IMR-90 (cell line): ENCODE measurements at regions not wholly inside any gene's neighbourhood (a gene's known extent, or its start where the extent isn't known, plus 50 kb on each side); places are given as distances from the start of the nearest gene placed in this dataset.

Experiments used
- ATAC-seq: fragments of 200-7000 bp; cut with Tn5 transposase; 2 replicates; pipeline ENCODE4 v1.9.1; 2020; ENCODE audit warnings: low read depth, mild to moderate bottlenecking, moderate library complexity
- BruUV-seq: library from RNA; stranded (reverse); fragments of 400-500 nt; replicated peaks from 2 replicates; lab custom pipeline; 2021; lab: Mats Ljungman, UMichigan
- CTCF ChIA-PET: fragments of 300-600 bp; formaldehyde crosslinking; extraction: SDS; loops from one replicate; lab custom pipeline; 2021; ENCODE audit warnings: antibody characterized with exemption; lab: Yijun Ruan, JAX
- POLR2A ChIA-PET: fragments of 300-600 bp; sonication (Branson Sonifier 250); formaldehyde crosslinking; loops from one replicate; lab custom pipeline; 2022; ENCODE audit warnings: antibody characterized with exemption; ENCODE audit not compliant: unreplicated experiment; lab: Charles Lee
- DNase-seq: peaks from one replicate; pipeline ENCODE4 v3.0.0; 2013
- H2AFZ ChIP-seq: replicated peaks from 2 replicates; pipeline ENCODE3; 2013; ENCODE audit warnings: low read length, mild to moderate bottlenecking; ENCODE audit not compliant: poor library complexity
- H2AK5ac ChIP-seq: 2 replicates; pipeline ENCODE4 v1.6.1; 2013; ENCODE audit warnings: low read depth, low read length, inconsistent platforms
- H2AK9ac ChIP-seq: replicated peaks from 2 replicates; pipeline ENCODE3; 2013; ENCODE audit warnings: mild to moderate bottlenecking, low read depth, low read length, moderate library complexity; ENCODE audit not compliant: poor library complexity
- H2BK120ac ChIP-seq: 2 replicates; pipeline ENCODE4 v1.6.1; 2013; ENCODE audit warnings: low read depth, low read length, inconsistent platforms
- H2BK15ac ChIP-seq: 3 replicates; pipeline ENCODE4 v1.6.1; 2013; ENCODE audit warnings: low read depth, low read length, inconsistent platforms
- H2BK20ac ChIP-seq: 2 replicates; pipeline ENCODE4 v1.6.1; 2013; ENCODE audit warnings: low read depth, mild to moderate bottlenecking, inconsistent platforms, low read length, moderate library complexity
- H2BK5ac ChIP-seq: 2 replicates; pipeline ENCODE4 v1.6.1; 2013; ENCODE audit warnings: mild to moderate bottlenecking, low read depth, low read length, inconsistent platforms; ENCODE audit not compliant: poor library complexity, severe bottlenecking
- H3K14ac ChIP-seq: replicated peaks from 2 replicates; pipeline ENCODE4 v1.6.1; 2013; ENCODE audit warnings: low read depth, low read length, inconsistent platforms
- H3K18ac ChIP-seq: 2 replicates; pipeline ENCODE4 v1.6.1; 2013; ENCODE audit warnings: low read depth, low read length, control low read depth
- H3K23ac ChIP-seq: 2 replicates; pipeline ENCODE4 v1.6.1; 2013; ENCODE audit warnings: low read depth, low read length, inconsistent platforms
- H3K27ac ChIP-seq: 2 replicates; pipeline ENCODE4 v1.5.1; 2013; ENCODE audit warnings: mild to moderate bottlenecking, control low read depth, low read length; ENCODE audit not compliant: insufficient read depth
- H3K27me3 ChIP-seq: 2 replicates; pipeline ENCODE4 v1.6.1; 2013; ENCODE audit warnings: low read length; ENCODE audit not compliant: control insufficient read depth, insufficient read depth
- H3K36me3 ChIP-seq: 2 replicates; pipeline ENCODE4 v1.6.1; 2013; ENCODE audit warnings: low read length, mixed read lengths; ENCODE audit not compliant: control insufficient read depth, insufficient read depth
- H3K4ac ChIP-seq: 2 replicates; pipeline ENCODE4 v1.6.1; 2013; ENCODE audit warnings: low read depth, low read length, inconsistent platforms
- H3K4me1 ChIP-seq: 2 replicates; pipeline ENCODE4 v1.6.1; 2013; ENCODE audit warnings: low read length, mixed read lengths; ENCODE audit not compliant: control insufficient read depth, insufficient read depth
- H3K4me2 ChIP-seq: 2 replicates; pipeline ENCODE4 v1.6.1; 2013; ENCODE audit warnings: low read depth, mild to moderate bottlenecking, control low read depth, low read length, moderate library complexity
- H3K4me3 ChIP-seq: 2 replicates; pipeline ENCODE4 v1.5.1; 2013; ENCODE audit warnings: low read depth, mild to moderate bottlenecking, control low read depth, low read length, moderate library complexity; ENCODE audit not compliant: insufficient read depth
- H3K56ac ChIP-seq: 2 replicates; pipeline ENCODE4 v1.6.1; 2013; ENCODE audit warnings: low read length, inconsistent platforms; ENCODE audit not compliant: insufficient read depth; ENCODE audit errors: extremely low read depth
- H3K79me1 ChIP-seq, 2 experiments: 2 replicates each; pipeline ENCODE4 v1.6.1; 2013; ENCODE audit warnings: low read length in 2 of 2, inconsistent platforms in 1 of 2, low read depth in 1 of 2
- H3K9ac ChIP-seq: 2 replicates; pipeline ENCODE4 v1.6.1; 2013; ENCODE audit warnings: low read depth, low read length, control low read depth
- H3K9me1 ChIP-seq: 2 replicates; pipeline ENCODE4 v1.6.1; 2013; ENCODE audit warnings: low read length, inconsistent platforms; ENCODE audit not compliant: insufficient read depth
- H3K9me3 ChIP-seq: 2 replicates; pipeline ENCODE4 v1.6.1; 2013; ENCODE audit warnings: low read length; ENCODE audit not compliant: control insufficient read depth, insufficient read depth
- H4K20me1 ChIP-seq: 2 replicates; pipeline ENCODE4 v1.6.1; 2013; ENCODE audit warnings: low read length, inconsistent platforms; ENCODE audit not compliant: insufficient read depth
- H4K5ac ChIP-seq: 2 replicates; pipeline ENCODE4 v1.6.1; 2013; ENCODE audit warnings: mild to moderate bottlenecking, low read depth, low read length, control low read depth
- H4K8ac ChIP-seq, 2 experiments: 2 replicates each; pipeline ENCODE4 v1.6.1; 2013; ENCODE audit warnings: low read depth in 2 of 2, low read length in 2 of 2, control low read depth in 1 of 2, inconsistent platforms in 1 of 2
- H4K91ac ChIP-seq: 2 replicates; pipeline ENCODE4 v1.6.1; 2013; ENCODE audit warnings: low read depth, low read length, inconsistent platforms; ENCODE audit not compliant: insufficient read depth
- BHLHE40 ChIP-seq: fragments of 150-350 bp; IDR thresholded peaks from 2 replicates; pipeline ENCODE4 v1.6.1; 2016; ENCODE audit warnings: mild to moderate bottlenecking, low read depth, low read length
- CEBPB ChIP-seq: IDR thresholded peaks from 2 replicates; pipeline ENCODE4 v1.6.1; 2012; ENCODE audit warnings: low read depth, low read length, improper control_type of control experiment
- CHD1 ChIP-seq: IDR thresholded peaks from 2 replicates; pipeline ENCODE4 v1.6.1; 2012; ENCODE audit warnings: low read depth, low read length, improper control_type of control experiment
- RAD21 ChIP-seq: IDR thresholded peaks from 2 replicates; pipeline ENCODE4 v1.6.1; 2012; ENCODE audit warnings: low read length, improper control_type of control experiment
- RFX5 ChIP-seq: IDR thresholded peaks from 2 replicates; pipeline ENCODE4 v1.8.0; 2012; ENCODE audit warnings: low read depth, mild to moderate bottlenecking, low read length, moderate library complexity
- SMC3 ChIP-seq: fragments of 150-350 bp; IDR thresholded peaks from 2 replicates; pipeline ENCODE4 v1.6.1; 2016; ENCODE audit warnings: low read depth, mild to moderate bottlenecking, antibody characterized with exemption, low read length, moderate library complexity
- WGBS, 2 experiments: methylation state at CpG; one replicate each; pipeline versions ENCODE4 v1.1.5 to v1.1.7; 2013; ENCODE audit warnings: missing lambda C conversion rate in 2 of 2; ENCODE audit not compliant: insufficient read length in 1 of 2; ENCODE audit errors: extremely low coverage in 2 of 2; 5-methylcytosine and 5-hydroxymethylcytosine counted together
- dilution Hi-C: fragments of 300-500 bp; cut with HindIII; formaldehyde crosslinking; loops from one replicate; pipeline ENCODE4 v1.14.3; 2018; ENCODE audit warnings: low sequenced_read_pairs; ENCODE audit not compliant: unreplicated experiment
- in situ Hi-C: fragments of 300-500 bp; cut with MboI; formaldehyde crosslinking; loops from 3 replicates; pipeline ENCODE4 v1.14.3; 2019; ENCODE audit warnings: low sequenced_read_pairs, inconsistent platforms, mixed read lengths
- intact Hi-C: fragments of 100-400 bp; cut with micrococcal nuclease; formaldehyde crosslinking; loops from 2 replicates; pipeline ENCODE4 v1.10.0; 2022
- TF ChIP-seq, protein P1 (sequence below): conservative IDR thresholded peaks from 2 replicates; pipeline ENCODE4 v1.5.1; 2012; ENCODE audit warnings: mild to moderate bottlenecking, low read depth, low read length, improper control_type of control experiment
- TF ChIP-seq, protein P2 (sequence below): fragments of 150-350 bp; IDR thresholded peaks from 2 replicates; pipeline ENCODE4 v1.6.1; 2017; ENCODE audit warnings: mild to moderate bottlenecking, antibody characterized with exemption, low read length, low read depth

DNA sequence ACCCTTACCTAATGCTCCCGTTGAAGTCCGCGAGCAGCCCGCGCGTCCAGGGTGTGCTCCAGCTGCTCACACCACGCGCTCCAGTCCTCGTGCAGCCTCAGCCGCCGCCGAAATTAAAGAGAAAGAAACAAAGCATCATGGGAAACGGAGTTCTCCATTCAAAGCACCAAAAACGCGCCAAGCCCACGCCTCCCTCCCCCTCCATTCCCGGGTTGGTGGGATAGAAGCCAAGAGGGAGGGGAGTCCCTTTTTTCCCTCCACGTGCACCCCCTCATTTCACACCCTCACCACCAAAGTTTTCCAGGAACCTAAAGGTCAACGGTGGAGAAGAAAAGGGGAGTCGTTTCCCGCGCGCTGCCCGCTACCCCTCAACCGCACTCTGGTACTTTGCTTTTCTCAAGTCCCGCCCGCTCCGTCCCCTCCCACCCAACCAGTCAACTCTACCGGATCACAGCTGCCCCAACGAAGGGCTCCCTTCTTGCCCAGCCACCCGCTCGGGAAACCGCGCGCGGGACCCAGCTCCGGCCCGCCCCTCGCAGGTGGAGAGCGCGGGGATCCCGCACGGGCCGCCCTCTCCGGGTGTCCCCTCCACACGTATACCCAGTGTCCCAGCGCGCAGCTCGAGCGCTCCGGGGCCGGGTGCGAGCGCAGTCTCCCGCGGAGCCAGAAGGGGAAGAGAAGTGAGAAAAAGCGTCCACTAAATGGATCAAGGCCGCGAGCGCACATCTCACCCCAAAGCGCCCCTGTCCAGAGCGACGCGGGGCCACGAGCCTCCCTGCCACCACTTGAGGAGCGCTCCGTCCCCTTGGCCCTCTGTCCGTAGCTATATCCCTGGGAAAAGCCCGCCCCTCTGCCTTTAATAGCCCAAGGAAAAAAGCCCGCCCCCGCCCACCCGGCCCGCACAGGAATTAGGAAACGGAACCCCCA, 65.1 kb upstream of the CCDC160 start:
- H3K9me3 ChIP-seq = no peaks in the 10 kb centered on the region; the same call in 1 of the 2 replicates
- CTCF ChIA-PET = no interaction called here
- H4K8ac ChIP-seq = no peak overlapping the region
- H4K20me1 ChIP-seq = no peaks in the 10 kb centered on the region
- peak overlapping the region; percentile 63 for H2AFZ ChIP-seq
- H3K36me3 ChIP-seq = no peaks in the 10 kb centered on the region
- POLR2A ChIA-PET = no interaction called here
- no peak overlapping the region for H3K56ac ChIP-seq
- peaks cover 13% of the 10 kb centered on the region for H3K27me3 ChIP-seq
- no peak overlapping the region for H2BK20ac ChIP-seq
- peak overlapping the region; percentile 83; the same call in 1 of the 2 replicates for H3K4me2 ChIP-seq
- WGBS, 2 experiments = 49% methylated on average over 11 of the region's 74 CpGs; no CpG with 5 or more reads in 1 of the 2 experiments
- no peaks in the 10 kb centered on the region for H3K4me1 ChIP-seq
- intact Hi-C loops = no loop called here
- no peak overlapping the region for H3K9ac ChIP-seq
- no peak overlapping the region for H3K23ac ChIP-seq
- no peak overlapping the region for H2AK9ac ChIP-seq
- no peak overlapping the region for H4K5ac ChIP-seq
- H3K18ac ChIP-seq = no peak overlapping the region
- no peak overlapping the region for H2AK5ac ChIP-seq
- in situ Hi-C loops = no loop called here
- ATAC-seq (peak; percentile 17; the same call in 1 of the 2 replicates), DNase-seq (no peak)
- no peak overlapping the region for H4K91ac ChIP-seq
- no peak overlapping the region for H2BK15ac ChIP-seq
- H2BK120ac ChIP-seq = no peak overlapping the region
- no peak overlapping the region for H3K27ac ChIP-seq
- H3K4ac ChIP-seq = no peak overlapping the region
- H3K79me1 ChIP-seq = no peaks in the 10 kb centered on the region
- no peak for TF ChIP-seq RFX5
- no peak for TF ChIP-seq CEBPB
- no peak for TF ChIP-seq BHLHE40
- TF ChIP-seq RAD21 = no peak
- TF ChIP-seq, protein P1, sequence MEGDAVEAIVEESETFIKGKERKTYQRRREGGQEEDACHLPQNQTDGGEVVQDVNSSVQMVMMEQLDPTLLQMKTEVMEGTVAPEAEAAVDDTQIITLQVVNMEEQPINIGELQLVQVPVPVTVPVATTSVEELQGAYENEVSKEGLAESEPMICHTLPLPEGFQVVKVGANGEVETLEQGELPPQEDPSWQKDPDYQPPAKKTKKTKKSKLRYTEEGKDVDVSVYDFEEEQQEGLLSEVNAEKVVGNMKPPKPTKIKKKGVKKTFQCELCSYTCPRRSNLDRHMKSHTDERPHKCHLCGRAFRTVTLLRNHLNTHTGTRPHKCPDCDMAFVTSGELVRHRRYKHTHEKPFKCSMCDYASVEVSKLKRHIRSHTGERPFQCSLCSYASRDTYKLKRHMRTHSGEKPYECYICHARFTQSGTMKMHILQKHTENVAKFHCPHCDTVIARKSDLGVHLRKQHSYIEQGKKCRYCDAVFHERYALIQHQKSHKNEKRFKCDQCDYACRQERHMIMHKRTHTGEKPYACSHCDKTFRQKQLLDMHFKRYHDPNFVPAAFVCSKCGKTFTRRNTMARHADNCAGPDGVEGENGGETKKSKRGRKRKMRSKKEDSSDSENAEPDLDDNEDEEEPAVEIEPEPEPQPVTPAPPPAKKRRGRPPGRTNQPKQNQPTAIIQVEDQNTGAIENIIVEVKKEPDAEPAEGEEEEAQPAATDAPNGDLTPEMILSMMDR = no peak
- TF ChIP-seq SMC3 = no peak
- TF ChIP-seq CHD1 = no peak
- TF ChIP-seq, protein P2, sequence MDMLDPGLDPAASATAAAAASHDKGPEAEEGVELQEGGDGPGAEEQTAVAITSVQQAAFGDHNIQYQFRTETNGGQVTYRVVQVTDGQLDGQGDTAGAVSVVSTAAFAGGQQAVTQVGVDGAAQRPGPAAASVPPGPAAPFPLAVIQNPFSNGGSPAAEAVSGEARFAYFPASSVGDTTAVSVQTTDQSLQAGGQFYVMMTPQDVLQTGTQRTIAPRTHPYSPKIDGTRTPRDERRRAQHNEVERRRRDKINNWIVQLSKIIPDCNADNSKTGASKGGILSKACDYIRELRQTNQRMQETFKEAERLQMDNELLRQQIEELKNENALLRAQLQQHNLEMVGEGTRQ = no peak
- BruUV-seq = no TSS peak
- H2BK5ac ChIP-seq = no peak overlapping the region
- no peak overlapping the region for H3K14ac ChIP-seq
- peak overlapping the region; percentile 18; the same call in 1 of the 2 replicates for H3K4me3 ChIP-seq
- dilution Hi-C loops = no loop called here
- no peaks in the 10 kb centered on the region for H3K9me1 ChIP-seq
